ENCODE measurements at regions not wholly inside any gene's neighbourhood (a gene's known extent, or its start where the extent isn't known, plus 50 kb on each side); places are given as distances from the start of the nearest gene placed in this dataset.

- no peak overlapping the region for H3K9ac ChIP-seq (ENCODE audit: low read depth, low read length)
- no peaks in the 10 kb centered on the region for H3K9me3 ChIP-seq (ENCODE audit: control insufficient read depth, insufficient read depth, low read length)
- peaks cover 19% of the 10 kb centered on the region for H3K4me1 ChIP-seq (ENCODE audit: insufficient read depth, low read length)
- H3K36me3 ChIP-seq (ENCODE audit: insufficient read depth, low read length): no peaks in the 10 kb centered on the region
Observed at GRCh38 chr1:216826646-216827045, 103.4 kb upstream of the ESRRG start.

DNA sequence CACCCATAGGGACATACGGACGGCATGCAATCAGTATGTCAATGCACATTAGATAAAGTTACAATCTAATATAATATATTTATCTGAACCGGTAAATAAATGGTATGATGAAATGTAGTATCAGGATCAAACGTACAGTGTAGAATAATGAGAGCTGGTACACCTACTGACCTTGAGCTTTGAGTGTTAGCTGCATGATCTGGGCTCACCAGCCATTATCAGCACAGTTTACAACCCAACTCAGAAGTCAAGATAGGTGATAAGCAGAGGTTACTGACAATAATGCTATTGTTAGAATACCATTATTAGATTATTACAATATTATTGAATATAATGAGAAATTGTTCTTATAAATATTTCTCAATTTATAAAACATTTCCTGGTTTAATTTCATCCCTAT lies 103.0 kb upstream of the ESRRG start:
- Histone ChIP-seq H3K9ac (ENCODE audit: low read depth, low read length) (no peak overlapping the region), H3K9me3 (ENCODE audit: control insufficient read depth, insufficient read depth, low read length) (no peaks in the 10 kb centered on the region), H3K4me1 (ENCODE audit: insufficient read depth, low read length) (peaks cover 16% of the 10 kb centered on the region), H3K36me3 (ENCODE audit: insufficient read depth, low read length) (no peaks in the 10 kb centered on the region)

- Histone ChIP-seq H3K36me3 (ENCODE audit: insufficient read depth, low read length) (no peaks in the 10 kb centered on the region), H3K4me1 (ENCODE audit: insufficient read depth, low read length) (peaks cover 15% of the 10 kb centered on the region), H3K9me3 (ENCODE audit: control insufficient read depth, insufficient read depth, low read length) (no peaks in the 10 kb centered on the region), H3K9ac (ENCODE audit: low read depth, low read length) (no peak overlapping the region)
Observed at GRCh38 chr1:216825557-216825956, 102.3 kb upstream of the ESRRG start.

DNA sequence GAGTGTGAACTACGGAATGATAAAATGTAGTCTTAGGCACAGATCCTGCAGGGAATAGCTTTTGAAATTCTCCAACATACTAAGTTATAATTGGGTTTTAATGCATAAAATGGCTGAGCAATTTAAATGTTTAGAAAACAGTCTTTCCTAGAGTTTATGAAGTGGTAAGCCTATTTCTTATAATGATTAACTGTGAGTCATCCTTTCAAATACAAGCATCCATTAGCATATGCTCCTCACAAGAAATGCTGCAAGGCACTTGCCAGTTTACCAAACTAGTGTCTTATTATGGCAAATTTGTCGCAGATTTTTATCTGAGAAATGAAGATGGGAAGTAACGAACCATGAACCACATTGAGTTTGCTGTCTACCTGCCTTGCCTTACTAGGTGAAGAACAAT lies 101.3 kb upstream of the ESRRG start:
- Histone ChIP-seq H3K9ac (ENCODE audit: low read depth, low read length) (no peak overlapping the region), H3K36me3 (ENCODE audit: insufficient read depth, low read length) (no peaks in the 10 kb centered on the region), H3K9me3 (ENCODE audit: control insufficient read depth, insufficient read depth, low read length) (no peaks in the 10 kb centered on the region), H3K4me1 (ENCODE audit: insufficient read depth, low read length) (peaks cover 18% of the 10 kb centered on the region)

DNA sequence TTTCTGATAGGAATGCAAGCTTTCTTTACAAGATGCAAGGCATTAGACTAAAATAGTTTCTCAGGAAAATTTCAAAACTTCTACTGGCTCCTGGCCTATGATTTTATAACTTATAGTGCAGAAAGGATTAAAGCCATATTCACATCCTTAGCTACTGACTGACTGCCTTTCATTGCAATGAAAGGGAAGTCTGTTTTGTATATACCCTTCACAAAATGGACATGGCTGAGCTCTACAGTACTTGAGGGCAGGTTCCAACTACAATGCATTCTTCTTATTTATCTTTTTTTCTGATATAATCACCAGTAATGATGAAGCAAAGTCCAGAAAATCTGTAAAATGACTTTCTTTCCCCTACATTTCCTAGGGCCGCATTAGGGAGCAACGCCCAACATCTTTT lies 100.5 kb upstream of the ESRRG start:
- Histone ChIP-seq H3K36me3 (ENCODE audit: insufficient read depth, low read length) (no peaks in the 10 kb centered on the region), H3K9ac (ENCODE audit: low read depth, low read length) (no peak overlapping the region), H3K4me1 (ENCODE audit: insufficient read depth, low read length) (peaks cover 18% of the 10 kb centered on the region), H3K9me3 (ENCODE audit: control insufficient read depth, insufficient read depth, low read length) (no peaks in the 10 kb centered on the region)

GRCh38 chr1:216822480-216822879 lies 99.3 kb upstream of the ESRRG start:
- no peaks in the 10 kb centered on the region for H3K9me3 ChIP-seq (ENCODE audit: control insufficient read depth, insufficient read depth, low read length)
- H3K36me3 ChIP-seq (ENCODE audit: insufficient read depth, low read length): no peaks in the 10 kb centered on the region
- peaks cover 18% of the 10 kb centered on the region for H3K4me1 ChIP-seq (ENCODE audit: insufficient read depth, low read length)
- H3K9ac ChIP-seq (ENCODE audit: low read depth, low read length): no peak overlapping the region

GRCh38 chr1:216820345-216820744 lies 97.1 kb upstream of the ESRRG start:
- Histone ChIP-seq H3K36me3 (ENCODE audit: insufficient read depth, low read length) (no peaks in the 10 kb centered on the region), H3K9me3 (ENCODE audit: control insufficient read depth, insufficient read depth, low read length) (no peaks in the 10 kb centered on the region), H3K4me1 (ENCODE audit: insufficient read depth, low read length) (peaks cover 26% of the 10 kb centered on the region), H3K9ac (ENCODE audit: low read depth, low read length) (no peak overlapping the region)

GRCh38 chr1:216818284-216818683 lies 95.1 kb upstream of the ESRRG start:
- no peaks in the 10 kb centered on the region for H3K9me3 ChIP-seq (ENCODE audit: control insufficient read depth, insufficient read depth, low read length)
- H3K36me3 ChIP-seq (ENCODE audit: insufficient read depth, low read length): no peaks in the 10 kb centered on the region
- peaks cover 16% of the 10 kb centered on the region; the same call in 1 of the 2 replicates for H3K4me1 ChIP-seq (ENCODE audit: insufficient read depth, low read length)
- H3K9ac ChIP-seq (ENCODE audit: low read depth, low read length): no peak overlapping the region

DNA sequence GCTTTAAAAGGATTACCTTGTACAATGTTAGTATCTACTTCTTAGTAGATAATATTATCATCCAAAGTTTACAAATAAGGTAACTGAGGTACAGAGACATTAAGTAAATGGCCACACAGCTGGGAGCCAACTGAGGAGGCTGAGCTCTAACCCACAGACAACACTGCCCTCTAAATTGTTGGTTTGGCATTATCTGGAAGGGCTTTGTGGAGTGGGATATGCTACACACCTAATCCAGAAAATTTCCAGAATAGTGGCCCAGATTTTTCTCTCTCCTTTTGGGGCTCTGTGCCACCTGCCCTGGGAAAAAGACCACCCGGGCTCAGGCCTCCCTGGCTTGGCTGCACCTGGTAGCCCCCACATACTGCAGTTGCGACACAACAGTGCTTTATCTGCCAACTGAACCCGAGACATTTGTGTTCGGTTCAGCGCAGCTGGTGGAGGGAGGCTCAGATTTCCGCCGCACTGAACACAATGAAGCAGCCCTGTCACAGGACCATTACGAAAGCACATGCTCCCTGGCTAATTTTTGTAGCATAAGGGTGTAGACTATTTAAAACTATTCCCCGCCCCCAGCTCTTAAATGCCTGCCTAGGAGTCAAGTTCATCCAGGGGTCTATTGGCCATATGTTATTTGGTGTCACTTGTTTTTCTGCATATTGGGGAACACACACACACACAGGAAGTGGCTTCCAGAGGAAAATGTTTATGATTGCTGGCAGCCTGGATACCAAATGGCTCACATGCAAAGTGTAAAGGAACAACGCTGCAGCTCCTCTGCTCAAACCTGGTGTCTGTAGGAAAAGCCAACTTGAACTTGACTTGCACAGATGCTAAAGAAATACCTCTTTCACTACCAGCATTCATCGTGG lies 92.3 kb upstream of the ESRRG start:
- Histone ChIP-seq H3K4me1 (ENCODE audit: insufficient read depth, low read length) (peaks cover 10% of the 10 kb centered on the region; the same call in 1 of the 2 replicates), H3K36me3 (ENCODE audit: insufficient read depth, low read length) (no peaks in the 10 kb centered on the region), H3K9me3 (ENCODE audit: control insufficient read depth, insufficient read depth, low read length) (no peaks in the 10 kb centered on the region), H3K9ac (ENCODE audit: low read depth, low read length) (no peak overlapping the region)

GRCh38 chr1:216814576-216815259 lies 91.5 kb upstream of the ESRRG start:
- H3K36me3 ChIP-seq (ENCODE audit: insufficient read depth, low read length): no peaks in the 10 kb centered on the region
- H3K9me3 ChIP-seq (ENCODE audit: control insufficient read depth, insufficient read depth, low read length): no peaks in the 10 kb centered on the region
- peaks cover 7% of the 10 kb centered on the region; the same call in 1 of the 2 replicates for H3K4me1 ChIP-seq (ENCODE audit: insufficient read depth, low read length)
- no peak overlapping the region for H3K9ac ChIP-seq (ENCODE audit: low read depth, low read length)

GRCh38 chr1:216812966-216813365 lies 89.7 kb upstream of the ESRRG start:
- peaks cover 7% of the 10 kb centered on the region; the same call in 1 of the 2 replicates for H3K4me1 ChIP-seq (ENCODE audit: insufficient read depth, low read length)
- H3K9me3 ChIP-seq (ENCODE audit: control insufficient read depth, insufficient read depth, low read length): no peaks in the 10 kb centered on the region
- H3K36me3 ChIP-seq (ENCODE audit: insufficient read depth, low read length): no peaks in the 10 kb centered on the region
- H3K9ac ChIP-seq (ENCODE audit: low read depth, low read length): no peak overlapping the region

GRCh38 chr1:216809649-216810048 lies 86.4 kb upstream of the ESRRG start:
- no peak overlapping the region for H3K9ac ChIP-seq (ENCODE audit: low read depth, low read length)
- no peaks in the 10 kb centered on the region for H3K9me3 ChIP-seq (ENCODE audit: control insufficient read depth, insufficient read depth, low read length)
- H3K4me1 ChIP-seq (ENCODE audit: insufficient read depth, low read length): peaks cover 14% of the 10 kb centered on the region; the same call in 1 of the 2 replicates
- no peaks in the 10 kb centered on the region for H3K36me3 ChIP-seq (ENCODE audit: insufficient read depth, low read length)

GRCh38 chr1:216807696-216808095 lies 84.5 kb upstream of the ESRRG start:
- Histone ChIP-seq H3K36me3 (ENCODE audit: insufficient read depth, low read length) (no peaks in the 10 kb centered on the region), H3K9ac (ENCODE audit: low read depth, low read length) (no peak overlapping the region), H3K4me1 (ENCODE audit: insufficient read depth, low read length) (peaks cover 14% of the 10 kb centered on the region; the same call in 1 of the 2 replicates), H3K9me3 (ENCODE audit: control insufficient read depth, insufficient read depth, low read length) (no peaks in the 10 kb centered on the region)

DNA sequence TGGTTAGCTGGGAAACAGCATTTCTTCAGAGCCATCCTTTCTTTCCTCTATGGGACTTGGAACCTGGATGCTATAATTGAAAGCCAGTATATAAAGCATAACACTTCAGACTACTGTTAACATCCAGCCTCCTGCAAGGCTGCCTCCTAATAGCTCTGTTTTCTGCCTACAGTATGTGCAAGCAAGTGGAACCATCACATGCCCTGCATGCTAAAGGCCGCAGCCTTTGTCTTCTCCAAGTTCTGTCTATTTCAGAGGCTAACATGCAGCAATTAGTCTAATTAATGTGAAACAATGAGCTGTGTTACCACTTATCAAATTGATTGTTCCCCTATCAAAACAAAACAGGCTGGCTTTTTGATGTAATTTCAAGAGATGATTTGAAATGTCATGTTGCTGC lies 82.7 kb upstream of the ESRRG start:
- H3K9ac ChIP-seq (ENCODE audit: low read depth, low read length): no peak overlapping the region
- H3K36me3 ChIP-seq (ENCODE audit: insufficient read depth, low read length): no peaks in the 10 kb centered on the region
- no peaks in the 10 kb centered on the region for H3K9me3 ChIP-seq (ENCODE audit: control insufficient read depth, insufficient read depth, low read length)
- peaks cover 14% of the 10 kb centered on the region; the same call in 1 of the 2 replicates for H3K4me1 ChIP-seq (ENCODE audit: insufficient read depth, low read length)

DNA sequence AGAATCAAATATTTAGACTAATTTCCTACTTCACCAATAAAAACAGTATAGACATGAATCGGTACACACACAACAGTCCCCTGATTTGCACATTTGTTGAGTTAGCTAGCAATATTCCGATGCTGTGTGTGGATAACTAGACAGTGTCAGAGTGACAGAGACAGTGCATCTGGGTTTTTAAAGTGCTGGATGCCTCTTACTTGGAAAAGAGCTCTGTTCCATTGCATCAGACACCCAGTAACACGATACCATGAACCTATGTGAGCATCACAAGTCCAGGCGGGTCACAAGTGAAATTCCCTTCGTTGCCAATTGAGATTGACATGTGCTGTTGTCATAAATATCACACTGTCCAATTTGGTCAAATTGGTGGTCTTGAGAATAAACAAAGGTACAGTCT lies 82.0 kb upstream of the ESRRG start:
- no peaks in the 10 kb centered on the region for H3K9me3 ChIP-seq (ENCODE audit: control insufficient read depth, insufficient read depth, low read length)
- peaks cover 14% of the 10 kb centered on the region; the same call in 1 of the 2 replicates for H3K4me1 ChIP-seq (ENCODE audit: insufficient read depth, low read length)
- no peak overlapping the region for H3K9ac ChIP-seq (ENCODE audit: low read depth, low read length)

More for the DNA sequence above, 82.0 kb upstream of the ESRRG start:
- H3K36me3 ChIP-seq (ENCODE audit: insufficient read depth, low read length): no peaks in the 10 kb centered on the region

Measured in ES-I3 (cell line).